Stomach smooth muscle (tissue), 2 donors: ENCODE measurements at regions not wholly inside any gene's neighbourhood (a gene's known extent, or its start where the extent isn't known, plus 50 kb on each side); places are given as distances from the start of the nearest gene placed in this dataset.
"Not testable (repeated sequence)": the region's sequence is repeated elsewhere in the genome, so short reads cannot be mapped to it uniquely, and the experiment has no call there.

Experiments used
- H3K27ac ChIP-seq: one replicate; pipeline ENCODE4 v1.7.0; 2013; ENCODE audit warnings: mild to moderate bottlenecking, low read length, inconsistent platforms
- H3K27me3 ChIP-seq, 2 donors: one replicate each; pipeline ENCODE4 v1.7.0; 2013; ENCODE audit warnings: low read length in 2 of 2; ENCODE audit not compliant: insufficient read depth in 2 of 2, control insufficient read depth in 1 of 2
- H3K36me3 ChIP-seq, 2 donors: one replicate each; pipeline ENCODE4 v1.7.0; 2013; ENCODE audit warnings: low read length in 2 of 2; ENCODE audit not compliant: control insufficient read depth in 2 of 2, insufficient read depth in 2 of 2
- H3K4me1 ChIP-seq: one replicate; pipeline ENCODE4 v1.7.0; 2013; ENCODE audit warnings: low read length; ENCODE audit not compliant: control insufficient read depth, insufficient read depth
- H3K4me3 ChIP-seq, 2 donors: one replicate each; pipeline ENCODE4 v1.7.0; 2013; ENCODE audit warnings: low read length in 2 of 2
- H3K9ac ChIP-seq, 2 donors: one replicate each; pipeline ENCODE4 v1.7.0; 2013; ENCODE audit warnings: low read length in 2 of 2, mild to moderate bottlenecking in 1 of 2
- H3K9me3 ChIP-seq, 2 donors: one replicate each; pipeline ENCODE4 v1.7.0; 2013; ENCODE audit warnings: low read length in 2 of 2; ENCODE audit not compliant: control insufficient read depth in 2 of 2
- donor health status: healthy.
- donor health status: Pancreatic carcinoma.

- Histone ChIP-seq H3K4me3 (no peak overlapping the region), H3K27me3 (peaks cover 0 to 4% of the 10 kb centered on the region in 2 donors), H3K27ac (no peak overlapping the region), H3K9me3 (no peaks in the 10 kb centered on the region), H3K4me1 (no peaks in the 10 kb centered on the region), H3K9ac (no peak overlapping the region), H3K36me3 (no peaks in the 10 kb centered on the region)
Measured at GRCh38 chr7:142442396-142442795, 184.5 kb upstream of the PRSS58 start.

- Histone ChIP-seq H3K9me3 (no peaks in the 10 kb centered on the region), H3K27ac (no peak overlapping the region), H3K9ac (no peak overlapping the region), H3K27me3 (peaks cover 0 to 4% of the 10 kb centered on the region in 2 donors), H3K4me1 (no peaks in the 10 kb centered on the region), H3K36me3 (no peaks in the 10 kb centered on the region), H3K4me3 (no peak overlapping the region)
Measured at GRCh38 chr7:142440906-142441411, 183.1 kb upstream of the PRSS58 start.

GRCh38 chr7:142440219-142440905, 182.5 kb upstream of the PRSS58 start:
- H3K27me3 ChIP-seq = peaks cover 0 to 4% of the 10 kb centered on the region in 2 donors
- H3K9me3 ChIP-seq = no peaks in the 10 kb centered on the region
- no peaks in the 10 kb centered on the region for H3K4me1 ChIP-seq
- no peak overlapping the region for H3K9ac ChIP-seq
- H3K36me3 ChIP-seq = no peaks in the 10 kb centered on the region
- H3K27ac ChIP-seq = no peak overlapping the region
- H3K4me3 ChIP-seq = no peak overlapping the region

- Histone ChIP-seq H3K4me3 (no peak overlapping the region), H3K9ac (no peak overlapping the region), H3K36me3 (no peaks in the 10 kb centered on the region), H3K9me3 (no peaks in the 10 kb centered on the region), H3K27ac (no peak overlapping the region), H3K4me1 (no peaks in the 10 kb centered on the region), H3K27me3 (peaks cover 0 to 4% of the 10 kb centered on the region in 2 donors)
Measured at GRCh38 chr7:142439739-142440138, 181.9 kb upstream of the PRSS58 start.

GRCh38 chr7:142438923-142439515, 181.2 kb upstream of the PRSS58 start:
- Histone ChIP-seq H3K36me3 (no peaks in the 10 kb centered on the region), H3K4me3 (no peak overlapping the region), H3K9ac (no peak overlapping the region), H3K27me3 (peaks cover 0 to 4% of the 10 kb centered on the region in 2 donors), H3K9me3 (no peaks in the 10 kb centered on the region), H3K4me1 (no peaks in the 10 kb centered on the region), H3K27ac (no peak overlapping the region)

GRCh38 chr7:142438235-142438922, 180.5 kb upstream of the PRSS58 start:
- Histone ChIP-seq H3K9me3 (no peaks in the 10 kb centered on the region), H3K9ac (no peak overlapping the region), H3K27me3 (peaks cover 0 to 4% of the 10 kb centered on the region in 2 donors), H3K4me3 (no peak overlapping the region), H3K4me1 (no peaks in the 10 kb centered on the region), H3K27ac (no peak overlapping the region), H3K36me3 (no peaks in the 10 kb centered on the region)

GRCh38 chr7:142437741-142438140, 179.9 kb upstream of the PRSS58 start:
- no peak overlapping the region for H3K9ac ChIP-seq
- no peak overlapping the region for H3K27ac ChIP-seq
- no peaks in the 10 kb centered on the region for H3K4me1 ChIP-seq
- H3K36me3 ChIP-seq = no peaks in the 10 kb centered on the region
- H3K27me3 ChIP-seq = peaks cover 0 to 4% of the 10 kb centered on the region in 2 donors
- no peaks in the 10 kb centered on the region for H3K9me3 ChIP-seq
- no peak overlapping the region for H3K4me3 ChIP-seq

- Histone ChIP-seq H3K36me3 (no peaks in the 10 kb centered on the region), H3K9ac (no peak overlapping the region), H3K4me1 (no peaks in the 10 kb centered on the region), H3K27me3 (peaks cover 0 to 4% of the 10 kb centered on the region in 2 donors), H3K4me3 (no peak overlapping the region), H3K27ac (no peak overlapping the region), H3K9me3 (no peaks in the 10 kb centered on the region)
Measured at GRCh38 chr7:142436601-142437000, 178.7 kb upstream of the PRSS58 start.

- not testable (repeated sequence) for H3K27ac ChIP-seq, H3K27me3 ChIP-seq, H3K9ac ChIP-seq, H3K36me3 ChIP-seq, H3K9me3 ChIP-seq, H3K4me3 ChIP-seq, H3K4me1 ChIP-seq
Measured at GRCh38 chr7:142435606-142436005, 177.7 kb upstream of the PRSS58 start.

GRCh38 chr7:142434666-142435167, 176.9 kb upstream of the PRSS58 start:
- Histone ChIP-seq H3K9me3 (no peaks in the 10 kb centered on the region), H3K27me3 (peaks cover 0 to 4% of the 10 kb centered on the region in 2 donors), H3K36me3 (no peaks in the 10 kb centered on the region), H3K4me1 (no peaks in the 10 kb centered on the region), H3K27ac (no peak overlapping the region), H3K9ac (no peak overlapping the region), H3K4me3 (no peak overlapping the region)
